Endodermal cell (in vitro differentiated cells): ENCODE measurements at regions not wholly inside any gene's neighbourhood (a gene's known extent, or its start where the extent isn't known, plus 50 kb on each side); places are given as distances from the start of the nearest gene placed in this dataset.

Source experiments
- DNase-seq: peaks from one replicate; pipeline ENCODE4 v3.0.0-alpha.2; 2017
- H3K27ac ChIP-seq: 2 replicates; pipeline ENCODE4 v1.5.1; 2013; ENCODE audit warnings: mild to moderate bottlenecking, low read depth, low read length, moderate library complexity
- H3K27me3 ChIP-seq: 2 replicates; pipeline ENCODE4 v1.6.1; 2013; ENCODE audit warnings: mild to moderate bottlenecking, low read length, moderate library complexity; ENCODE audit not compliant: insufficient read depth, control insufficient read depth, poor library complexity, severe bottlenecking
- H3K36me3 ChIP-seq: 2 replicates; pipeline ENCODE4 v1.7.0; 2013; ENCODE audit warnings: mild to moderate bottlenecking, low read length, moderate library complexity; ENCODE audit not compliant: control insufficient read depth, insufficient read depth
- H3K4me1 ChIP-seq: one replicate; pipeline ENCODE4 v1.7.0; 2013; ENCODE audit warnings: low read length; ENCODE audit not compliant: control insufficient read depth, insufficient read depth
- H3K4me3 ChIP-seq: 2 replicates; pipeline ENCODE4 v1.5.1; 2013; ENCODE audit warnings: mild to moderate bottlenecking, low read length, moderate library complexity
- H3K9ac ChIP-seq: 2 replicates; pipeline ENCODE4 v1.6.1; 2013; ENCODE audit warnings: mild to moderate bottlenecking, low read length, moderate library complexity; ENCODE audit not compliant: poor library complexity, severe bottlenecking; ENCODE audit errors: extremely low read depth
- H3K9me3 ChIP-seq: 2 replicates; pipeline ENCODE4 v1.6.1; 2013; ENCODE audit warnings: mild to moderate bottlenecking, low read length, moderate library complexity; ENCODE audit not compliant: control insufficient read depth
- H3K27ac Mint-ChIP-seq: 2 replicates; pipeline ENCODE4 v1.8.0; 2020; ENCODE audit warnings: mixed read lengths
- H3K27me3 Mint-ChIP-seq: 2 replicates; pipeline ENCODE4 v1.8.0; 2021; ENCODE audit warnings: mild to moderate bottlenecking, mixed read lengths; ENCODE audit not compliant: insufficient read depth
- H3K36me3 Mint-ChIP-seq: 2 replicates; pipeline ENCODE4 v1.8.0; 2020; ENCODE audit warnings: low read depth, mixed read lengths
- H3K4me1 Mint-ChIP-seq: 2 replicates; pipeline ENCODE4 v1.8.0; 2020; ENCODE audit warnings: mixed read lengths
- H3K4me3 Mint-ChIP-seq: 2 replicates; pipeline ENCODE4 v1.8.0; 2020; ENCODE audit warnings: mild to moderate bottlenecking, moderate library complexity, mixed read lengths
- H3K9me3 Mint-ChIP-seq: 2 replicates; pipeline ENCODE4 v1.8.0; 2020; ENCODE audit warnings: mild to moderate bottlenecking, mixed read lengths
- CTCF ChIP-seq: fragments of 200-600 bp; sonication (generic); conservative IDR thresholded peaks from 2 replicates; pipeline ENCODE4 v1.5.0; 2021; ENCODE audit warnings: antibody characterized with exemption, mild to moderate bottlenecking
- WGBS, 2 experiments: methylation state at CpG; one replicate each; pipeline versions ENCODE4 v1.1.5 to v1.1.7; 2013; ENCODE audit warnings: missing lambda C conversion rate in 2 of 2, mixed read lengths in 1 of 2; ENCODE audit not compliant: insufficient coverage in 1 of 2, insufficient read length in 1 of 2; 5-methylcytosine and 5-hydroxymethylcytosine counted together

GRCh38 chr10:62866451-62866850, 50.3 kb upstream of the EGR2 start:
- Mint-ChIP-seq H3K4me1 (no peaks in the 10 kb centered on the region), H3K27me3 (no peaks in the 10 kb centered on the region), H3K36me3 (no peaks in the 10 kb centered on the region), H3K27ac (no peak overlapping the region), H3K9me3 (no peaks in the 10 kb centered on the region), H3K4me3 (no peak overlapping the region)
- no peaks in the 10 kb centered on the region for H3K27me3 ChIP-seq
- H3K9ac ChIP-seq = no peak overlapping the region
- TF ChIP-seq CTCF = no peak
- H3K4me3 ChIP-seq = no peak overlapping the region
- H3K9me3 ChIP-seq = no peaks in the 10 kb centered on the region
- WGBS, 2 experiments = 61% methylated on average over 1 of the region's 2 CpGs; no CpG with 5 or more reads in 1 of the 2 experiments
- H3K27ac ChIP-seq = no peak overlapping the region
- no peak for DNase-seq
- H3K4me1 ChIP-seq = no peaks in the 10 kb centered on the region
- H3K36me3 ChIP-seq = no peaks in the 10 kb centered on the region
